ENCODE measurements at regions not wholly inside any gene's neighbourhood (a gene's known extent, or its start where the extent isn't known, plus 50 kb on each side); places are given as distances from the start of the nearest gene placed in this dataset.

- TF ChIP-seq CTCF (IDR thresholded peaks at IDR 0.05; ENCODE audit: poor library complexity), result no peak
- no peak for TF ChIP-seq EZH2 (IDR thresholded peaks at IDR 0.05; ENCODE audit: borderline replicate concordance)
Measured at GRCh38 chrX:87968118-87968517, 450.5 kb downstream of the KLHL4 start.
